ENCODE measurements at regions not wholly inside any gene's neighbourhood (a gene's known extent, or its start where the extent isn't known, plus 50 kb on each side); places are given as distances from the start of the nearest gene placed in this dataset.
A peak's percentile ranks its signal among the peaks of the same experiment; 100 is the strongest.

GRCh38 chr2:56474412-56475158 lies 290.8 kb downstream of the CCDC85A start:
- Histone ChIP-seq H3K79me2 (ENCODE audit: control insufficient read depth, insufficient read depth, low read length, poor library complexity) (no peaks in the 10 kb centered on the region), H3K4me1 (ENCODE audit: control insufficient read depth in 1 of 2, insufficient read depth in 2 of 2, low read length in 2 of 2) (no peaks in the 10 kb centered on the region), H2BK12ac (ENCODE audit: low read length) (no peak overlapping the region), H3K27ac (ENCODE audit: low read depth, low read length) (no peak overlapping the region), H3K36me3 (ENCODE audit: control insufficient read depth in 1 of 2, insufficient read depth in 2 of 2, low read length in 2 of 2) (no peaks in the 10 kb centered on the region), H3K14ac (ENCODE audit: low read length) (no peak overlapping the region), H4K91ac (ENCODE audit: low read depth, low read length) (no peak overlapping the region), H3K9ac (ENCODE audit: low read length) (no peak overlapping the region), H3K4ac (ENCODE audit: low read depth, low read length) (no peak overlapping the region), H2AK5ac (ENCODE audit: low read length) (no peak overlapping the region), H2BK5ac (ENCODE audit: low read depth, low read length, poor library complexity) (no peak overlapping the region), H3K23ac (ENCODE audit: low read length) (no peak overlapping the region), H2AFZ (ENCODE audit: insufficient read depth, low read length, poor library complexity) (no peak overlapping the region), H4K12ac (ENCODE audit: low read depth, low read length) (no peak overlapping the region), H3K79me1 (ENCODE audit: low read length) (no peaks in the 10 kb centered on the region), H2BK120ac (ENCODE audit: insufficient read depth, low read length, poor library complexity) (no peak overlapping the region), H3K27me3 (ENCODE audit: insufficient read depth, low read length) (no peaks in the 10 kb centered on the region), H3K4me2 (ENCODE audit: low read length) (no peak overlapping the region), H3K4me3 (ENCODE audit: low read depth, low read length) (no peak overlapping the region), H3K18ac (ENCODE audit: low read length) (no peak overlapping the region), H3K9me3 (ENCODE audit: insufficient read depth, low read depth, low read length) (no peaks in the 10 kb centered on the region), H4K8ac (ENCODE audit: low read depth, low read length) (no peak overlapping the region)
- WGBS (ENCODE audit: extremely low coverage, insufficient coverage, insufficient read length): no CpG with 5 or more reads among the region's 4 CpGs
- no peak for DNase-seq

GRCh38 chr2:56475191-56475590 lies 291.4 kb downstream of the CCDC85A start:
- no peak overlapping the region for H3K4me2 ChIP-seq (ENCODE audit: low read length)
- no peak overlapping the region for H2AK5ac ChIP-seq (ENCODE audit: low read length)
- no peak overlapping the region for H4K12ac ChIP-seq (ENCODE audit: low read depth, low read length)
- no peak overlapping the region for H4K91ac ChIP-seq (ENCODE audit: low read depth, low read length)
- H3K14ac ChIP-seq (ENCODE audit: low read length): no peak overlapping the region
- no peaks in the 10 kb centered on the region for H3K9me3 ChIP-seq (ENCODE audit: insufficient read depth, low read depth, low read length)
- no CpG with 5 or more reads among the region's 2 CpGs for WGBS (ENCODE audit: extremely low coverage, insufficient coverage, insufficient read length)
- DNase-seq: no peak
- no peak overlapping the region for H2BK5ac ChIP-seq (ENCODE audit: low read depth, low read length, poor library complexity)
- no peak overlapping the region for H2BK120ac ChIP-seq (ENCODE audit: insufficient read depth, low read length, poor library complexity)
- no peak overlapping the region for H2AFZ ChIP-seq (ENCODE audit: insufficient read depth, low read length, poor library complexity)
- no peaks in the 10 kb centered on the region for H3K79me2 ChIP-seq (ENCODE audit: control insufficient read depth, insufficient read depth, low read length, poor library complexity)
- H3K4ac ChIP-seq (ENCODE audit: low read depth, low read length): no peak overlapping the region
- no peak overlapping the region for H4K8ac ChIP-seq (ENCODE audit: low read depth, low read length)
- H2BK12ac ChIP-seq (ENCODE audit: low read length): no peak overlapping the region
- H3K4me3 ChIP-seq (ENCODE audit: low read depth, low read length): no peak overlapping the region
- no peaks in the 10 kb centered on the region for H3K79me1 ChIP-seq (ENCODE audit: low read length)
- no peak overlapping the region for H3K18ac ChIP-seq (ENCODE audit: low read length)
- no peak overlapping the region for H3K9ac ChIP-seq (ENCODE audit: low read length)
- H3K27me3 ChIP-seq (ENCODE audit: insufficient read depth, low read length): no peaks in the 10 kb centered on the region
- H3K27ac ChIP-seq (ENCODE audit: low read depth, low read length): no peak overlapping the region
- no peaks in the 10 kb centered on the region for H3K36me3 ChIP-seq (ENCODE audit: control insufficient read depth in 1 of 2, insufficient read depth in 2 of 2, low read length in 2 of 2)
- H3K4me1 ChIP-seq (ENCODE audit: control insufficient read depth in 1 of 2, insufficient read depth in 2 of 2, low read length in 2 of 2): no peaks in the 10 kb centered on the region
- H3K23ac ChIP-seq (ENCODE audit: low read length): no peak overlapping the region

- Histone ChIP-seq H3K4me2 (ENCODE audit: low read length) (no peak overlapping the region), H2AK5ac (ENCODE audit: low read length) (no peak overlapping the region), H3K27me3 (ENCODE audit: insufficient read depth, low read length) (no peaks in the 10 kb centered on the region), H3K14ac (ENCODE audit: low read length) (no peak overlapping the region), H3K27ac (ENCODE audit: low read depth, low read length) (no peak overlapping the region), H3K9ac (ENCODE audit: low read length) (no peak overlapping the region), H3K79me2 (ENCODE audit: control insufficient read depth, insufficient read depth, low read length, poor library complexity) (no peaks in the 10 kb centered on the region), H2BK5ac (ENCODE audit: low read depth, low read length, poor library complexity) (no peak overlapping the region), H2BK120ac (ENCODE audit: insufficient read depth, low read length, poor library complexity) (no peak overlapping the region), H4K91ac (ENCODE audit: low read depth, low read length) (no peak overlapping the region), H3K36me3 (ENCODE audit: control insufficient read depth in 1 of 2, insufficient read depth in 2 of 2, low read length in 2 of 2) (no peaks in the 10 kb centered on the region), H2BK12ac (ENCODE audit: low read length) (no peak overlapping the region), H4K8ac (ENCODE audit: low read depth, low read length) (no peak overlapping the region), H3K79me1 (ENCODE audit: low read length) (no peaks in the 10 kb centered on the region), H3K18ac (ENCODE audit: low read length) (no peak overlapping the region), H3K4me1 (ENCODE audit: control insufficient read depth in 1 of 2, insufficient read depth in 2 of 2, low read length in 2 of 2) (no peaks in the 10 kb centered on the region), H3K4ac (ENCODE audit: low read depth, low read length) (no peak overlapping the region), H2AFZ (ENCODE audit: insufficient read depth, low read length, poor library complexity) (no peak overlapping the region), H3K4me3 (ENCODE audit: low read depth, low read length) (no peak overlapping the region), H3K9me3 (ENCODE audit: insufficient read depth, low read depth, low read length) (no peaks in the 10 kb centered on the region), H3K23ac (ENCODE audit: low read length) (no peak overlapping the region), H4K12ac (ENCODE audit: low read depth, low read length) (no peak overlapping the region)
- peak in 1 of 2 donors; percentile 22 for DNase-seq
- WGBS (ENCODE audit: extremely low coverage, insufficient coverage, insufficient read length): no CpG with 5 or more reads among the region's 8 CpGs
Measured at GRCh38 chr2:56476509-56477071, 292.8 kb downstream of the CCDC85A start.

DNA sequence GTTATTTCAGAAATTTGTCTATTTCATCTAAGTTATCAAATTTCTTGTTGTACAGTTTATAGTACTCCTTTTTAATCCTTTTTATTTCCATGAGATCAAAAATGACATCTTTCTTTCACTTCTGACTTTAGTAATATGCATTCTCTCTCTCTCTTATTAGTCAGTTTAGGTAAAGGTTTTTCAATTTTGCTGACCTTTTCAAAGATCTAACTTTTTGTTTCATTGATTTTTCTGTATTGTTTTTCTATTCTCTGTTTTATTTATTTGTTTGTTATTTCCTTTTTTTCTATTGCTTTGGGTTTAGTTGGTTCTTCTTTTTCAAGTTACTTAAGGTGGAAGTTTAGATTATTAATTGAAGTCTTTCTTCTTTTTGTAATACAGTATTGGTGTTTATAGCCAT lies 294.2 kb downstream of the CCDC85A start:
- Histone ChIP-seq H2BK12ac (ENCODE audit: low read length) (no peak overlapping the region), H4K12ac (ENCODE audit: low read depth, low read length) (no peak overlapping the region), H3K18ac (ENCODE audit: low read length) (no peak overlapping the region), H4K8ac (ENCODE audit: low read depth, low read length) (no peak overlapping the region), H3K36me3 (ENCODE audit: control insufficient read depth in 1 of 2, insufficient read depth in 2 of 2, low read length in 2 of 2) (no peaks in the 10 kb centered on the region), H3K4me2 (ENCODE audit: low read length) (no peak overlapping the region), H3K23ac (ENCODE audit: low read length) (no peak overlapping the region), H4K91ac (ENCODE audit: low read depth, low read length) (no peak overlapping the region), H3K9me3 (ENCODE audit: insufficient read depth, low read depth, low read length) (no peaks in the 10 kb centered on the region), H2BK5ac (ENCODE audit: low read depth, low read length, poor library complexity) (no peak overlapping the region), H3K27me3 (ENCODE audit: insufficient read depth, low read length) (no peaks in the 10 kb centered on the region), H3K9ac (ENCODE audit: low read length) (no peak overlapping the region), H3K4me1 (ENCODE audit: control insufficient read depth in 1 of 2, insufficient read depth in 2 of 2, low read length in 2 of 2) (no peaks in the 10 kb centered on the region), H3K79me2 (ENCODE audit: control insufficient read depth, insufficient read depth, low read length, poor library complexity) (no peaks in the 10 kb centered on the region), H3K14ac (ENCODE audit: low read length) (no peak overlapping the region), H3K79me1 (ENCODE audit: low read length) (no peaks in the 10 kb centered on the region), H3K4ac (ENCODE audit: low read depth, low read length) (no peak overlapping the region), H2AK5ac (ENCODE audit: low read length) (no peak overlapping the region), H3K27ac (ENCODE audit: low read depth, low read length) (no peak overlapping the region), H3K4me3 (ENCODE audit: low read depth, low read length) (no peak overlapping the region), H2AFZ (ENCODE audit: insufficient read depth, low read length, poor library complexity) (no peak overlapping the region), H2BK120ac (ENCODE audit: insufficient read depth, low read length, poor library complexity) (no peak overlapping the region)
- no peak for DNase-seq
